PC-9 (cell line): ENCODE measurements at regions not wholly inside any gene's neighbourhood (a gene's known extent, or its start where the extent isn't known, plus 50 kb on each side); places are given as distances from the start of the nearest gene placed in this dataset.

ENCODE experiments used
- CTCF ChIP-seq: fragments of 200-600 bp; sonication (generic); conservative IDR thresholded peaks from 2 replicates; pipeline ENCODE4 v1.6.1; 2017; ENCODE audit warnings: mixed run types, antibody characterized with exemption, mild to moderate bottlenecking, moderate library complexity
- EZH2 ChIP-seq: fragments of 200-600 bp; sonication (generic); IDR thresholded peaks from 2 replicates; pipeline ENCODE4 v1.8.0; 2017; ENCODE audit warnings: antibody characterized with exemption, low read depth

GRCh38 chr18:22609642-22610041 lies 191.9 kb upstream of the CTAGE1 start:
- TF ChIP-seq CTCF (no peak), EZH2 (no peak)
